ENCODE measurements at regions not wholly inside any gene's neighbourhood (a gene's known extent, or its start where the extent isn't known, plus 50 kb on each side); places are given as distances from the start of the nearest gene placed in this dataset.

DNA sequence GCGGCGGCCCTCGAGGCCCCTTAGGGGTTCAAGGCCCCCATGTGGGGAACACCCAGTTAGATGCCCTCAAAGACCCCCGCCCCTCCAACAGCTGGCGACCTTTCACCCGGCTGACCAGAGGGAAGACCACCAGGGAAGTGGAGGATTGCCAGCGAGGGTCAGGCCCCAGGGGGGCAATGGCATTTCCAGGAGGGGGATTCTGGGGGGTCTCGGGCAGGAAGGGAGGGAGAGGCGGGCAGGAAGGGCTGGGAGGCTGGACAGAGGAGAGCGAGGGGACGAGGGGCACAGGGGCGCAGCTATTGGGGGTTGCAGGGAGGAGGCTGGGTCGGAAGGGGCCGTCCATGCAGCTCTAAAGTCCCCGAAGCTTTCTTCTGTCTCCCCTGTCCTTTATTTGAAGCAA is 139.5 kb downstream of the C16orf95 start:
- Histone ChIP-seq H3K9me3 (ENCODE audit: control insufficient read depth in 2 of 2, low read length in 2 of 2) (no peaks in the 10 kb centered on the region), H3K9ac (ENCODE audit: low read depth in 1 of 2, low read length in 2 of 2) (no peak overlapping the region), H3K36me3 (ENCODE audit: control insufficient read depth in 2 of 2, insufficient read depth in 2 of 2, low read length in 2 of 2) (no peaks in the 10 kb centered on the region), H3K4me3 (ENCODE audit: low read length in 2 of 2) (no peak overlapping the region), H3K27ac (ENCODE audit: low read depth in 2 of 2, low read length in 2 of 2) (no peak overlapping the region), H3K27me3 (ENCODE audit: control insufficient read depth in 2 of 2, insufficient read depth in 2 of 2, low read length in 2 of 2) (no peaks in the 10 kb centered on the region), H3K4me1 (ENCODE audit: control insufficient read depth in 2 of 2, insufficient read depth in 2 of 2, low read length in 2 of 2) (no peaks in the 10 kb centered on the region)

DNA sequence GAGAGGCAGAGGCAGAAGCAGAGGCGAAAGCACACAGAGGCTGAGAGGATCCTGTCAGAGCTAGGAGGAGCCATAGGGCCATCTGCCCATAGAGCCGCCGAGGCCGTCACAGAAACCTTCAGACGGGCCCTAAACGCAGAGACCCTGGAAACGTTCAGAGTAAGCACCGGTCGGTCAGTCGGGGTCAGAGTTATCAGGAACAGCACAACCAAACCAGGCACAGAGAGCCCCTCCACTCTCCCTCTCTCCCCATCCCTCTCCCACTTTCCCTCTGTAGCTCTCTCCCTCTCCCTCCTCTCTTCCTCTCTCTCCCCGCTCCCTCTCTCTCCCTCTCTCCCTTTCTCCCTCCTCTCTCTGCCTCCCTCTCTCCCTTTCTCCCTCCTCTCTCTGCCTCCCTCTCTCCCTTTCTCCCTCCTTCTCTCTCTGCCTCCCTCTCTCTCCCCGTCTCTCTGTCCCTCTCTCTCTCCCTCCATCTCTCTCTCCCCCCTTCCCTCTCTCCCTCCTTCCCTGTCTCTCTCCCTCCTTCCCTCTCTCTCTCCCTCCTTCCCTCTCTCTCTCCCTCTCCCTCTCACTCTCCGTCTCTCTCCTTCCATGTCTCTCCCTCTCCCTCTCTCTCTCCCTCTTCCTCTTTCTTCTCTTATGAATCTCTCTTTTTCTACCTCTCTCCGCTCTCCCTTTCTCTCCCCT is 138.9 kb downstream of the C16orf95 start:
- Histone ChIP-seq H3K36me3 (ENCODE audit: control insufficient read depth in 2 of 2, insufficient read depth in 2 of 2, low read length in 2 of 2) (no peaks in the 10 kb centered on the region), H3K27ac (ENCODE audit: low read depth in 2 of 2, low read length in 2 of 2) (no peak overlapping the region)

GRCh38 chr16:87178977-87179376 is 138.2 kb downstream of the C16orf95 start:
- no peaks in the 10 kb centered on the region for H3K36me3 ChIP-seq (ENCODE audit: control insufficient read depth in 2 of 2, insufficient read depth in 2 of 2, low read length in 2 of 2)
- no peaks in the 10 kb centered on the region for H3K9me3 ChIP-seq (ENCODE audit: control insufficient read depth in 2 of 2, low read length in 2 of 2)
- H3K9ac ChIP-seq (ENCODE audit: low read depth in 1 of 2, low read length in 2 of 2): no peak overlapping the region
- no peak overlapping the region for H3K4me3 ChIP-seq (ENCODE audit: low read length in 2 of 2)
- H3K27ac ChIP-seq (ENCODE audit: low read depth in 2 of 2, low read length in 2 of 2): no peak overlapping the region
- H3K27me3 ChIP-seq (ENCODE audit: control insufficient read depth in 2 of 2, insufficient read depth in 2 of 2, low read length in 2 of 2): no peaks in the 10 kb centered on the region
- no peaks in the 10 kb centered on the region for H3K4me1 ChIP-seq (ENCODE audit: control insufficient read depth in 2 of 2, insufficient read depth in 2 of 2, low read length in 2 of 2)

More for the DNA sequence above, 138.9 kb downstream of the C16orf95 start:
- no peaks in the 10 kb centered on the region for H3K27me3 ChIP-seq (ENCODE audit: control insufficient read depth in 2 of 2, insufficient read depth in 2 of 2, low read length in 2 of 2)
- no peak overlapping the region for H3K4me3 ChIP-seq (ENCODE audit: low read length in 2 of 2)
- no peaks in the 10 kb centered on the region for H3K9me3 ChIP-seq (ENCODE audit: control insufficient read depth in 2 of 2, low read length in 2 of 2)
- no peaks in the 10 kb centered on the region for H3K4me1 ChIP-seq (ENCODE audit: control insufficient read depth in 2 of 2, insufficient read depth in 2 of 2, low read length in 2 of 2)
- no peak overlapping the region for H3K9ac ChIP-seq (ENCODE audit: low read depth in 1 of 2, low read length in 2 of 2)

GRCh38 chr16:87180069-87180468 is 137.1 kb downstream of the C16orf95 start:
- no peaks in the 10 kb centered on the region for H3K27me3 ChIP-seq (ENCODE audit: control insufficient read depth in 2 of 2, insufficient read depth in 2 of 2, low read length in 2 of 2)
- no peak overlapping the region for H3K27ac ChIP-seq (ENCODE audit: low read depth in 2 of 2, low read length in 2 of 2)
- H3K9ac ChIP-seq (ENCODE audit: low read depth in 1 of 2, low read length in 2 of 2): no peak overlapping the region
- no peak overlapping the region for H3K4me3 ChIP-seq (ENCODE audit: low read length in 2 of 2)
- no peaks in the 10 kb centered on the region for H3K9me3 ChIP-seq (ENCODE audit: control insufficient read depth in 2 of 2, low read length in 2 of 2)
- H3K36me3 ChIP-seq (ENCODE audit: control insufficient read depth in 2 of 2, insufficient read depth in 2 of 2, low read length in 2 of 2): no peaks in the 10 kb centered on the region
- no peaks in the 10 kb centered on the region for H3K4me1 ChIP-seq (ENCODE audit: control insufficient read depth in 2 of 2, insufficient read depth in 2 of 2, low read length in 2 of 2)

DNA sequence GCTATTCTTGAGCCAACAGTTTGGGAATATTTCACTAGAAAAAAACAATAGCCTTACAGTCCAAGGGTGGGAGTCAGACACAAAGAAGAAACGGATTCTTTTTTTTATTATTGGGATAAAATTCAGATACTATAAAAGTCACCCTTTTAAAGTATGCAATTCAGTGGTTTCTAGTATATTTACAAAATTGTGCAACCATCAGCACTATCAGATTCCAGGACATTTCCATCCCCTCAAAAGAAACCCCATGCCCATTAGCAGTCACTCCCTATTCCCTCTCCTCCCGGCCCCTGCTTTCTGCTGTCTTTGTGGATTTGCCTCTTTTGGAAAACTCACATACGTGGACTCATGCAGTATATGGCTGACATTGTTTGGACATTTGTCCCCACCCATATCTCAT is 134.4 kb downstream of the C16orf95 start:
- Histone ChIP-seq H3K4me3 (ENCODE audit: low read length in 2 of 2) (no peak overlapping the region), H3K36me3 (ENCODE audit: control insufficient read depth in 2 of 2, insufficient read depth in 2 of 2, low read length in 2 of 2) (no peaks in the 10 kb centered on the region), H3K9ac (ENCODE audit: low read depth in 1 of 2, low read length in 2 of 2) (no peak overlapping the region), H3K4me1 (ENCODE audit: control insufficient read depth in 2 of 2, insufficient read depth in 2 of 2, low read length in 2 of 2) (no peaks in the 10 kb centered on the region), H3K9me3 (ENCODE audit: control insufficient read depth in 2 of 2, low read length in 2 of 2) (no peaks in the 10 kb centered on the region), H3K27ac (ENCODE audit: low read depth in 2 of 2, low read length in 2 of 2) (no peak overlapping the region), H3K27me3 (ENCODE audit: control insufficient read depth in 2 of 2, insufficient read depth in 2 of 2, low read length in 2 of 2) (no peaks in the 10 kb centered on the region)

GRCh38 chr16:87183647-87184046 is 133.5 kb downstream of the C16orf95 start:
- Histone ChIP-seq H3K4me1 (ENCODE audit: control insufficient read depth in 2 of 2, insufficient read depth in 2 of 2, low read length in 2 of 2) (no peaks in the 10 kb centered on the region), H3K9me3 (ENCODE audit: control insufficient read depth in 2 of 2, low read length in 2 of 2) (no peaks in the 10 kb centered on the region), H3K4me3 (ENCODE audit: low read length in 2 of 2) (no peak overlapping the region), H3K9ac (ENCODE audit: low read depth in 1 of 2, low read length in 2 of 2) (no peak overlapping the region), H3K27ac (ENCODE audit: low read depth in 2 of 2, low read length in 2 of 2) (no peak overlapping the region), H3K36me3 (ENCODE audit: control insufficient read depth in 2 of 2, insufficient read depth in 2 of 2, low read length in 2 of 2) (no peaks in the 10 kb centered on the region), H3K27me3 (ENCODE audit: control insufficient read depth in 2 of 2, insufficient read depth in 2 of 2, low read length in 2 of 2) (no peaks in the 10 kb centered on the region)

GRCh38 chr16:87185308-87185707 is 131.9 kb downstream of the C16orf95 start:
- H3K9me3 ChIP-seq (ENCODE audit: control insufficient read depth in 2 of 2, low read length in 2 of 2): peaks cover 0 to 2% of the 10 kb centered on the region in 2 donors
- no peaks in the 10 kb centered on the region for H3K36me3 ChIP-seq (ENCODE audit: control insufficient read depth in 2 of 2, insufficient read depth in 2 of 2, low read length in 2 of 2)
- H3K27ac ChIP-seq (ENCODE audit: low read depth in 2 of 2, low read length in 2 of 2): no peak overlapping the region
- no peak overlapping the region for H3K4me3 ChIP-seq (ENCODE audit: low read length in 2 of 2)
- no peak overlapping the region for H3K9ac ChIP-seq (ENCODE audit: low read depth in 1 of 2, low read length in 2 of 2)
- no peaks in the 10 kb centered on the region for H3K27me3 ChIP-seq (ENCODE audit: control insufficient read depth in 2 of 2, insufficient read depth in 2 of 2, low read length in 2 of 2)
- H3K4me1 ChIP-seq (ENCODE audit: control insufficient read depth in 2 of 2, insufficient read depth in 2 of 2, low read length in 2 of 2): no peaks in the 10 kb centered on the region

DNA sequence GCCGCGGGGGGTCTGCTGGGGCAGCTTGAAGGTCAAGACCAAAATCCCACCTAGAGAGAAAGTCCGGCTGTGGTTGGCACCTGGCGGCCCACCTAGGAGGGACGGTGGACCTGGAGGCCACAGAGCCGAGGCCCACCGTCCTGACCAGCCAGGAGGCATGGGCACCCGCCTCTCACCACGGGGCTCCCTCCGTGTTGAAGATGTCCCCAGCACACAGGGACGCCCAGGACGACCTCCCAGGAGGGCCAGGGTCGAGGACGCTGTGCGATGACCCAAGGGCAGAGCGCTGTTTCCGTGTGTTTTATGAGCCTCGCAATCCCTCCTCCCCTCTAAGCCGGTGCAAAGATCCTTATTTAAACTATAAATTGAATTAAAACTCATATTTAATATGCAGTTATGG is 131.2 kb downstream of the C16orf95 start:
- H3K27me3 ChIP-seq (ENCODE audit: control insufficient read depth in 2 of 2, insufficient read depth in 2 of 2, low read length in 2 of 2): no peaks in the 10 kb centered on the region
- H3K36me3 ChIP-seq (ENCODE audit: control insufficient read depth in 2 of 2, insufficient read depth in 2 of 2, low read length in 2 of 2): no peaks in the 10 kb centered on the region
- H3K9ac ChIP-seq (ENCODE audit: low read depth in 1 of 2, low read length in 2 of 2): no peak overlapping the region
- H3K4me1 ChIP-seq (ENCODE audit: control insufficient read depth in 2 of 2, insufficient read depth in 2 of 2, low read length in 2 of 2): no peaks in the 10 kb centered on the region
- H3K27ac ChIP-seq (ENCODE audit: low read depth in 2 of 2, low read length in 2 of 2): no peak overlapping the region
- no peak overlapping the region for H3K4me3 ChIP-seq (ENCODE audit: low read length in 2 of 2)
- H3K9me3 ChIP-seq (ENCODE audit: control insufficient read depth in 2 of 2, low read length in 2 of 2): peaks cover 0 to 2% of the 10 kb centered on the region in 2 donors

- Histone ChIP-seq H3K27me3 (ENCODE audit: control insufficient read depth in 2 of 2, insufficient read depth in 2 of 2, low read length in 2 of 2) (no peaks in the 10 kb centered on the region), H3K9ac (ENCODE audit: low read depth in 1 of 2, low read length in 2 of 2) (no peak overlapping the region), H3K9me3 (ENCODE audit: control insufficient read depth in 2 of 2, low read length in 2 of 2) (peaks cover 0 to 2% of the 10 kb centered on the region in 2 donors), H3K27ac (ENCODE audit: low read depth in 2 of 2, low read length in 2 of 2) (no peak overlapping the region), H3K36me3 (ENCODE audit: control insufficient read depth in 2 of 2, insufficient read depth in 2 of 2, low read length in 2 of 2) (no peaks in the 10 kb centered on the region), H3K4me3 (ENCODE audit: low read length in 2 of 2) (no peak overlapping the region), H3K4me1 (ENCODE audit: control insufficient read depth in 2 of 2, insufficient read depth in 2 of 2, low read length in 2 of 2) (no peaks in the 10 kb centered on the region)
Observed at GRCh38 chr16:87186446-87186845, 130.7 kb downstream of the C16orf95 start.

- Histone ChIP-seq H3K4me3 (ENCODE audit: low read length in 2 of 2) (no peak overlapping the region), H3K9ac (ENCODE audit: low read depth in 1 of 2, low read length in 2 of 2) (no peak overlapping the region), H3K4me1 (ENCODE audit: control insufficient read depth in 2 of 2, insufficient read depth in 2 of 2, low read length in 2 of 2) (no peaks in the 10 kb centered on the region), H3K27ac (ENCODE audit: low read depth in 2 of 2, low read length in 2 of 2) (no peak overlapping the region), H3K27me3 (ENCODE audit: control insufficient read depth in 2 of 2, insufficient read depth in 2 of 2, low read length in 2 of 2) (no peaks in the 10 kb centered on the region), H3K36me3 (ENCODE audit: control insufficient read depth in 2 of 2, insufficient read depth in 2 of 2, low read length in 2 of 2) (no peaks in the 10 kb centered on the region), H3K9me3 (ENCODE audit: control insufficient read depth in 2 of 2, low read length in 2 of 2) (peaks cover 0 to 2% of the 10 kb centered on the region in 2 donors)
Observed at GRCh38 chr16:87186876-87187533, 130.2 kb downstream of the C16orf95 start.
